ENCODE measurements at regions not wholly inside any gene's neighbourhood (a gene's known extent, or its start where the extent isn't known, plus 50 kb on each side); places are given as distances from the start of the nearest gene placed in this dataset.

DNA sequence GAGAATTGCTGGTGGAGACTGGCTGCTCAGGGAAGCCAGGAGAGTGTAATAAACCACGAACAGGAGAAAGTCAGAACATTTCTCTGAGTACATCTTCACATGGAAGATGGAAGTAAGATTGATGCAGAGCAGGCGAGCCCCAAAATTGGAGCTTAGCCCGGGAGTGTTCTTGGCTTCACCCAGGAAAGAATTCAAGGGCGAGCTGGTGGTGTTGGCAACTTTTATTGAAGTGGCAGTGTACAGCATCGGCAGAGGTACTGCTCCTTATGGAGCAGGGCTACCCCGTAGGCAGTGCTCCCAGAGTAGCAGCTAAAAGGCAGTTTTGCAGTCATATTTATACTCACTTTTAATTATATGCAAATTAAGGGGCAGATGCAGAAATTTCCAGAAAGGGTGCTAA is 281.4 kb upstream of the MEX3C start:
- Histone ChIP-seq H3K79me2 (ENCODE audit: insufficient read depth, low read length) (no peaks in the 10 kb centered on the region), H3K9ac (ENCODE audit: insufficient read depth, low read depth, low read length) (no peak overlapping the region), H3K36me3 (replicated peaks in 1 of 2; ENCODE audit: control insufficient read depth in 1 of 2, insufficient read depth in 2 of 2, low read length in 2 of 2) (no peaks in the 10 kb centered on the region), H3K4me1 (ENCODE audit: insufficient read depth, low read length) (no peaks in the 10 kb centered on the region), H3K9me3 (ENCODE audit: low read length) (no peaks in the 10 kb centered on the region), H3K4me3 (replicated peaks in 1 of 3; ENCODE audit: insufficient read depth in 1 of 3, low read depth in 2 of 3, low read length in 3 of 3) (no peak overlapping the region), H2AFZ (ENCODE audit: low read length) (no peak overlapping the region), H3K27me3 (ENCODE audit: control insufficient read depth in 1 of 2, insufficient read depth in 2 of 2, low read length in 2 of 2) (no peaks in the 10 kb centered on the region), H4K20me1 (ENCODE audit: insufficient read depth, low read length) (no peaks in the 10 kb centered on the region), H3K4me2 (ENCODE audit: low read depth, low read length) (no peak overlapping the region), H3K27ac (ENCODE audit: extremely low read length, insufficient read depth, low read length) (no peak overlapping the region)
- DNase-seq (ENCODE audit: low spot score) (no peak), ATAC-seq (no peak), FAIRE-seq (no peak)
- TF ChIP-seq MLLT10 (CRISPR knock-in tag; IDR thresholded peaks at IDR 0.05) (no peak), ZSCAN31 (CRISPR knock-in tag; IDR thresholded peaks at IDR 0.05; ENCODE audit: low read depth) (no peak), GLI4 (CRISPR knock-in tag; IDR thresholded peaks at IDR 0.05; ENCODE audit: borderline replicate concordance) (no peak), NR1H2 (CRISPR knock-in tag; IDR thresholded peaks at IDR 0.05; ENCODE audit: borderline replicate concordance, low read depth) (no peak), ZNF7 (CRISPR knock-in tag; IDR thresholded peaks at IDR 0.05) (no peak), ATF7-NPFF (CRISPR knock-in tag; IDR thresholded peaks at IDR 0.05; ENCODE audit: low read depth) (no peak), EZH2 (conservative IDR thresholded peaks at IDR 0.05; ENCODE audit: low read depth, low read length) (no peak), ZSCAN12 (CRISPR knock-in tag; IDR thresholded peaks at IDR 0.05) (no peak), NFE2 (CRISPR knock-in tag; IDR thresholded peaks at IDR 0.05) (no peak), ZKSCAN1 (IDR thresholded peaks at IDR 0.05; ENCODE audit: low read length) (no peak), NFYB (CRISPR knock-in tag; IDR thresholded peaks at IDR 0.05) (no peak), TGIF2 (CRISPR knock-in tag; IDR thresholded peaks at IDR 0.05) (no peak), WIZ (CRISPR knock-in tag; IDR thresholded peaks at IDR 0.05) (no peak)
- TF ChIP-seq, protein P1, sequence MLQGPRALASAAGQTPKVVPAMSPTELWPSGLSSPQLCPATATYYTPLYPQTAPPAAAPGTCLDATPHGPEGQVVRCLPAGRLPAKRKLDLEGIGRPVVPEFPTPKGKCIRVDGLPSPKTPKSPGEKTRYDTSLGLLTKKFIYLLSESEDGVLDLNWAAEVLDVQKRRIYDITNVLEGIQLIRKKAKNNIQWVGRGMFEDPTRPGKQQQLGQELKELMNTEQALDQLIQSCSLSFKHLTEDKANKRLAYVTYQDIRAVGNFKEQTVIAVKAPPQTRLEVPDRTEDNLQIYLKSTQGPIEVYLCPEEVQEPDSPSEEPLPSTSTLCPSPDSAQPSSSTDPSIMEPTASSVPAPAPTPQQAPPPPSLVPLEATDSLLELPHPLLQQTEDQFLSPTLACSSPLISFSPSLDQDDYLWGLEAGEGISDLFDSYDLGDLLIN (CRISPR knock-in tag; IDR thresholded peaks at IDR 0.05; ENCODE audit: borderline replicate concordance), result no peak
- TF ChIP-seq, protein P2, sequence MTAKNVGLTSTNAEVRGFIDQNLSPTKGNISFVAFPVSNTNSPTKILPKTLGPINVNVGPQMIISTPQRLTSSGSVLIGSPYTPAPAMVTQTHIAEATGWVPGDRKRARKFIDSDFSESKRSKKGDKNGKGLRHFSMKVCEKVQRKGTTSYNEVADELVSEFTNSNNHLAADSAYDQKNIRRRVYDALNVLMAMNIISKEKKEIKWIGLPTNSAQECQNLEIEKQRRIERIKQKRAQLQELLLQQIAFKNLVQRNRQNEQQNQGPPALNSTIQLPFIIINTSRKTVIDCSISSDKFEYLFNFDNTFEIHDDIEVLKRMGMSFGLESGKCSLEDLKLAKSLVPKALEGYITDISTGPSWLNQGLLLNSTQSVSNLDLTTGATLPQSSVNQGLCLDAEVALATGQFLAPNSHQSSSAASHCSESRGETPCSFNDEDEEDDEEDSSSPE (CRISPR knock-in tag; IDR thresholded peaks at IDR 0.05), result no peak
- TF ChIP-seq, protein P3, sequence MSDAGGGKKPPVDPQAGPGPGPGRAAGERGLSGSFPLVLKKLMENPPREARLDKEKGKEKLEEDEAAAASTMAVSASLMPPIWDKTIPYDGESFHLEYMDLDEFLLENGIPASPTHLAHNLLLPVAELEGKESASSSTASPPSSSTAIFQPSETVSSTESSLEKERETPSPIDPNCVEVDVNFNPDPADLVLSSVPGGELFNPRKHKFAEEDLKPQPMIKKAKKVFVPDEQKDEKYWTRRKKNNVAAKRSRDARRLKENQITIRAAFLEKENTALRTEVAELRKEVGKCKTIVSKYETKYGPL (CRISPR knock-in tag; IDR thresholded peaks at IDR 0.05), result no peak
- intact Hi-C loops (cut with micrococcal nuclease; ENCODE audit: unreplicated experiment) (no loop called here), in situ Hi-C loops (cut with HindIII; ENCODE audit: extremely low pct_ligation_motif_present, low pct_unique_long_range_greater_than_20kb) (no loop called here)
- ChIA-PET CTCF (ENCODE audit: low intra/inter-chr PET ratio, low total read pairs) (no interaction called here), POLR2A (no interaction called here)
- no TSS peak for BruUV-seq (replicated peaks)
- WGBS (ENCODE audit: low lambda C conversion rate), result 14% methylated on average over 6 of the region's 6 CpGs

All from HepG2 (cell line).